Erythroblast (primary cell): ENCODE measurements at regions not wholly inside any gene's neighbourhood (a gene's known extent, or its start where the extent isn't known, plus 50 kb on each side); places are given as distances from the start of the nearest gene placed in this dataset.
A peak's percentile ranks its signal among the peaks of the same experiment; 100 is the strongest.

Experiments used
- DNase-seq, 2 experiments: peaks; one replicate each; lab custom pipeline; 2025; lab: John Stamatoyannopoulos, UW
- GATA1 ChIP-seq: IDR thresholded peaks from 2 replicates; pipeline ENCODE4 v1.6.1; 2011; ENCODE audit warnings: low read depth, mild to moderate bottlenecking, control low read depth, low read length, moderate library complexity
- POLR2A ChIP-seq: IDR thresholded peaks from 2 replicates; pipeline ENCODE4 v1.6.1; 2011; ENCODE audit warnings: mild to moderate bottlenecking, low read length

GRCh38 chr6:82712826-82713225, 349.2 kb downstream of the TPBG start:
- peak in 1 of 2 experiments; percentile 1 for DNase-seq

GRCh38 chr6:82720992-82721391, 344.6 kb downstream of the UBE3D start:
- no peak for DNase-seq
- TF ChIP-seq GATA1 (no peak), POLR2A (no peak)

More at GRCh38 chr6:82712826-82713225, 349.2 kb downstream of the TPBG start:
- no peak for TF ChIP-seq GATA1
- no peak for TF ChIP-seq POLR2A

GRCh38 chr6:82735790-82736189, 329.9 kb downstream of the UBE3D start:
- TF ChIP-seq GATA1 = no peak
- no peak for TF ChIP-seq POLR2A
- DNase-seq = no peak

GRCh38 chr6:82737965-82738364, 327.7 kb downstream of the UBE3D start:
- no peak for DNase-seq
- TF ChIP-seq POLR2A (no peak), GATA1 (no peak)

- TF ChIP-seq POLR2A (no peak), GATA1 (no peak)
These were observed 326.9 kb downstream of the UBE3D start for GRCh38 chr6:82738773-82739172.

GRCh38 chr6:82739303-82739702, 326.3 kb downstream of the UBE3D start:
- TF ChIP-seq POLR2A (no peak), GATA1 (no peak)
- no peak for DNase-seq

More at GRCh38 chr6:82738773-82739172, 326.9 kb downstream of the UBE3D start:
- DNase-seq = no peak

- TF ChIP-seq POLR2A (no peak), GATA1 (no peak)
- DNase-seq = no peak
These were observed 325.6 kb downstream of the UBE3D start for GRCh38 chr6:82740072-82740471.

- TF ChIP-seq POLR2A (no peak), GATA1 (no peak)
- DNase-seq = no peak
These were observed 324.2 kb downstream of the UBE3D start for GRCh38 chr6:82741325-82741995.

GRCh38 chr6:82741996-82742385, 323.6 kb downstream of the UBE3D start:
- no peak for DNase-seq
- no peak for TF ChIP-seq POLR2A
- TF ChIP-seq GATA1 = no peak

- TF ChIP-seq POLR2A = no peak
- TF ChIP-seq GATA1 = no peak
- no peak for DNase-seq
These were observed 321.2 kb downstream of the UBE3D start for GRCh38 chr6:82744286-82745015.

- no peak for DNase-seq
- TF ChIP-seq GATA1 (no peak), POLR2A (no peak)
These were observed 315.1 kb downstream of the UBE3D start for GRCh38 chr6:82750556-82750955.

- TF ChIP-seq GATA1 = no peak
- TF ChIP-seq POLR2A = no peak
- DNase-seq = no peak
These were observed 313.9 kb downstream of the UBE3D start for GRCh38 chr6:82751718-82752117.

GRCh38 chr6:82761674-82762345, 303.8 kb downstream of the UBE3D start:
- DNase-seq = no peak
- TF ChIP-seq POLR2A (no peak), GATA1 (no peak)

GRCh38 chr6:82766476-82766875, 299.2 kb downstream of the UBE3D start:
- TF ChIP-seq POLR2A (no peak), GATA1 (no peak)
- no peak for DNase-seq

GRCh38 chr6:82767037-82767436, 298.6 kb downstream of the UBE3D start:
- DNase-seq = no peak
- TF ChIP-seq GATA1 (no peak), POLR2A (no peak)
